HepG2 (cell line): ENCODE measurements at regions not wholly inside any gene's neighbourhood (a gene's known extent, or its start where the extent isn't known, plus 50 kb on each side); places are given as distances from the start of the nearest gene placed in this dataset.

Experiments used
- ATAC-seq: fragments of 200-7000 bp; cut with Tn5 transposase; 3 replicates; pipeline ENCODE4 v1.9.1; 2020; ENCODE audit warnings: mild to moderate bottlenecking, moderate library complexity
- BruUV-seq: library from RNA; stranded (reverse); fragments of 400-500 nt; replicated peaks from 2 replicates; lab custom pipeline; 2021; lab: Mats Ljungman, UMichigan
- CTCF ChIA-PET: fragments of 300-600 bp; formaldehyde crosslinking; extraction: SDS; loops from one replicate; lab custom pipeline; 2021; ENCODE audit warnings: low total read pairs, inconsistent platforms, low intra/inter-chr PET ratio; lab: Yijun Ruan, JAX
- POLR2A ChIA-PET: fragments of 350-600 bp; sonication (Branson Sonifier 250); formaldehyde crosslinking; loops from one replicate; lab custom pipeline; 2020; ENCODE audit warnings: antibody characterized with exemption, inconsistent platforms; lab: Yijun Ruan, JAX
- DNase-seq: peaks from one replicate; pipeline ENCODE4 v3.0.0-alpha.2; 2015; ENCODE audit warnings: low spot score
- FAIRE-seq: peaks from 3 replicates; lab custom pipeline; 2011; peaks lifted over from hg19 to GRCh38; lab: Jason Lieb, UNC
- H2AFZ ChIP-seq: one replicate; pipeline ENCODE4 v1.6.1; 2011; ENCODE audit warnings: low read length, inconsistent platforms
- H3K27ac ChIP-seq: fragments of 300-600 bp; 3 replicates; pipeline ENCODE4 v1.8.0; 2011; ENCODE audit warnings: mixed run types, mild to moderate bottlenecking, mixed read lengths, low read length, inconsistent platforms; ENCODE audit not compliant: insufficient read depth; ENCODE audit errors: extremely low read length
- H3K27me3 ChIP-seq, 2 experiments: fragments of 200-600 bp in 1 of 2; 2 replicates in 1 of 2; 3 replicates in 1 of 2; pipeline versions ENCODE4 v1.6.0 to v1.8.0; 2011; ENCODE audit warnings: low read length in 2 of 2, mild to moderate bottlenecking in 2 of 2, moderate library complexity in 2 of 2, inconsistent platforms in 1 of 2; ENCODE audit not compliant: insufficient read depth in 2 of 2, control insufficient read depth in 1 of 2
- H3K36me3 ChIP-seq, 2 experiments: fragments of 200-600 bp in 1 of 2; replicated peaks in 1 of 2; 2 replicates in 1 of 2; 3 replicates in 1 of 2; pipeline versions ENCODE4 v1.5.1 to v1.8.0; 2011; ENCODE audit warnings: low read length in 2 of 2, inconsistent platforms in 1 of 2; ENCODE audit not compliant: insufficient read depth in 2 of 2, control insufficient read depth in 1 of 2
- H3K4me1 ChIP-seq: 2 replicates; pipeline ENCODE4 v1.5.1; 2012; ENCODE audit warnings: low read length, inconsistent platforms; ENCODE audit not compliant: insufficient read depth
- H3K4me2 ChIP-seq: 2 replicates; pipeline ENCODE4 v1.6.0; 2011; ENCODE audit warnings: low read depth, low read length, inconsistent platforms
- H3K4me3 ChIP-seq, 3 experiments: fragments of 200-600 bp in 1 of 3; sonication (generic), shearing (Covaris generic) in 1 of 3; replicated peaks in 1 of 3; 2 replicates each; pipeline ENCODE4 v1.5.1; 2011 to 2016; ENCODE audit warnings: low read length in 3 of 3, inconsistent platforms in 2 of 3, low read depth in 2 of 3, mild to moderate bottlenecking in 2 of 3, control low read depth in 1 of 3, mixed read lengths in 1 of 3; ENCODE audit not compliant: insufficient read depth in 1 of 3
- H3K79me2 ChIP-seq: one replicate; pipeline ENCODE4 v1.6.1; 2011; ENCODE audit warnings: low read length, inconsistent platforms; ENCODE audit not compliant: insufficient read depth
- H3K9ac ChIP-seq: 2 replicates; pipeline ENCODE4 v1.6.0; 2011; ENCODE audit warnings: mild to moderate bottlenecking, low read depth, low read length, inconsistent platforms; ENCODE audit not compliant: insufficient read depth
- H3K9me3 ChIP-seq: 2 replicates; pipeline ENCODE4 v1.5.1; 2012; ENCODE audit warnings: mild to moderate bottlenecking, low read length
- H4K20me1 ChIP-seq: 2 replicates; pipeline ENCODE4 v1.6.0; 2011; ENCODE audit warnings: inconsistent platforms, mild to moderate bottlenecking, low read length, moderate library complexity; ENCODE audit not compliant: insufficient read depth
- ADNP ChIP-seq: sonication (generic); formaldehyde crosslinking; IDR thresholded peaks from 2 replicates; pipeline ENCODE4 v1.4.0; 2020; ENCODE audit warnings: missing genetic modification reagents
- AFF4 ChIP-seq: sonication (generic); formaldehyde crosslinking; IDR thresholded peaks from 2 replicates; pipeline ENCODE4 v1.4.0; 2020; ENCODE audit warnings: missing genetic modification reagents
- ATF7 ChIP-seq, 2 experiments: fragments of 450-650 bp in 1 of 2; sonication (generic) in 1 of 2; formaldehyde crosslinking in 1 of 2; IDR thresholded peaks; 2 replicates each; pipeline versions ENCODE4 v1.4.0 to v1.6.1; 2016 to 2020; ENCODE audit warnings: antibody characterized with exemption in 1 of 2, mild to moderate bottlenecking in 1 of 2, missing genetic modification reagents in 1 of 2
- CHCHD3 ChIP-seq: sonication (generic); formaldehyde crosslinking; IDR thresholded peaks from 2 replicates; pipeline ENCODE4 v1.8.0; 2022; ENCODE audit warnings: mild to moderate bottlenecking, missing genetic modification reagents, moderate library complexity
- FOXP4 ChIP-seq: sonication (generic); formaldehyde crosslinking; IDR thresholded peaks from 2 replicates; pipeline ENCODE4 v1.4.0; 2020; ENCODE audit warnings: missing genetic modification reagents
- HNF1A ChIP-seq, 2 experiments: sonication (generic) in 1 of 2; formaldehyde crosslinking in 1 of 2; IDR thresholded peaks; 2 replicates each; pipeline versions ENCODE4 v1.4.0 to v1.6.1; 2016 to 2020; ENCODE audit warnings: borderline replicate concordance in 1 of 2, low read depth in 1 of 2, mild to moderate bottlenecking in 1 of 2, missing genetic modification reagents in 1 of 2
- POLR2G ChIP-seq: fragments of 200-400 bp; formaldehyde crosslinking; IDR thresholded peaks from 2 replicates; pipeline ENCODE4 v1.6.1; 2018; ENCODE audit warnings: mild to moderate bottlenecking, low read depth, low read length, moderate library complexity
- SYNCRIP ChIP-seq: fragments of 200-400 bp; formaldehyde crosslinking; IDR thresholded peaks from 2 replicates; pipeline ENCODE4 v1.6.1; 2018; ENCODE audit warnings: mild to moderate bottlenecking, low read depth, low read length; ENCODE audit not compliant: insufficient read depth
- U2AF2 ChIP-seq: fragments of 200-400 bp; formaldehyde crosslinking; IDR thresholded peaks from 2 replicates; pipeline ENCODE4 v1.6.1; 2017; ENCODE audit warnings: low read depth, mild to moderate bottlenecking, low read length
- ZNF3 ChIP-seq: IDR thresholded peaks from 2 replicates; pipeline ENCODE4 v1.7.0; 2017; ENCODE audit warnings: inconsistent platforms
- ZNF333 ChIP-seq: sonication (generic); formaldehyde crosslinking; IDR thresholded peaks from 2 replicates; pipeline ENCODE4 v1.4.0; 2020; ENCODE audit warnings: mild to moderate bottlenecking, missing genetic modification reagents, borderline replicate concordance
- ZNF552 ChIP-seq: sonication (generic); formaldehyde crosslinking; IDR thresholded peaks from 2 replicates; pipeline ENCODE4 v1.9.0; 2022; ENCODE audit warnings: missing genetic modification reagents, mild to moderate bottlenecking, borderline replicate concordance
- ZNF747 ChIP-seq: sonication (generic); formaldehyde crosslinking; IDR thresholded peaks from 2 replicates; pipeline ENCODE4 v1.8.1; 2023; ENCODE audit warnings: missing genetic modification reagents, mild to moderate bottlenecking, borderline replicate concordance
- in situ Hi-C: cut with HindIII; loops from 2 replicates; pipeline ENCODE4 v1.10.0; 2017; ENCODE audit warnings: low pct_unique_long_range_greater_than_20kb; ENCODE audit not compliant: extremely low pct_ligation_motif_present
- intact Hi-C: fragments of 100-400 bp; cut with micrococcal nuclease; formaldehyde crosslinking; loops from one replicate; pipeline ENCODE4 v1.10.0; 2022; ENCODE audit not compliant: unreplicated experiment

- Histone ChIP-seq H3K4me1 (no peaks in the 10 kb centered on the region), H3K36me3 (no peaks in the 10 kb centered on the region), H3K27me3 (no peaks in the 10 kb centered on the region), H3K9ac (no peak overlapping the region), H3K79me2 (no peaks in the 10 kb centered on the region), H3K27ac (no peak overlapping the region), H3K4me3 (no peak overlapping the region), H3K4me2 (no peak overlapping the region), H4K20me1 (no peaks in the 10 kb centered on the region)
- ATAC-seq = no peak
- in situ Hi-C loops = no loop called here
- POLR2A ChIA-PET = no interaction called here
- TF ChIP-seq ADNP (CRISPR knock-in tag) = no peak
- TF ChIP-seq ZNF552 (CRISPR knock-in tag) = no peak
- no peak for TF ChIP-seq AFF4 (CRISPR knock-in tag)
- no peak for TF ChIP-seq FOXP4 (CRISPR knock-in tag)
- no peak for TF ChIP-seq SYNCRIP
- TF ChIP-seq ATF7 (IDR thresholded peaks at IDR 0.05) = no peak
- TF ChIP-seq ATF7 (CRISPR knock-in tag; IDR thresholded peaks at IDR 0.05) = no peak
- TF ChIP-seq POLR2G = no peak
- TF ChIP-seq ZNF747 (CRISPR knock-in tag) = no peak
- no peak for TF ChIP-seq ZNF333 (CRISPR knock-in tag)
- no peak for TF ChIP-seq ZNF3 (CRISPR knock-in tag)
- TF ChIP-seq U2AF2 = no peak
- TF ChIP-seq CHCHD3 (CRISPR knock-in tag) = no peak
- TF ChIP-seq HNF1A (IDR thresholded peaks at IDR 0.05; ENCODE audit: low read depth) = no peak
- no peak for TF ChIP-seq HNF1A (CRISPR knock-in tag; IDR thresholded peaks at IDR 0.05; ENCODE audit: borderline replicate concordance)
- TF ChIP-seq, all 625 proteins: peak for 0
- CTCF ChIA-PET = no interaction called here
- DNase-seq (no peak), FAIRE-seq (no peak)
- peaks cover 98% of the 10 kb centered on the region for H3K9me3 ChIP-seq
- intact Hi-C loops = no loop called here
- no TSS peak for BruUV-seq
- no peak overlapping the region for H2AFZ ChIP-seq
Observed at GRCh38 chr2:123644053-123644452, 381.0 kb upstream of the CNTNAP5 start.
